B cell (primary cell): ENCODE measurements at regions not wholly inside any gene's neighbourhood (a gene's known extent, or its start where the extent isn't known, plus 50 kb on each side); places are given as distances from the start of the nearest gene placed in this dataset.

Experiments used
- EZH2 ChIP-seq: IDR thresholded peaks from 2 replicates; pipeline ENCODE4 v1.6.1; 2012; ENCODE audit warnings: borderline replicate concordance, low read depth, mild to moderate bottlenecking, moderate library complexity, low read length; ENCODE audit not compliant: insufficient read depth, poor library complexity, severe bottlenecking
- TF ChIP-seq, protein P1 (sequence below): fragments of 200-600 bp; IDR thresholded peaks from one replicate; pipeline ENCODE4 v1.8.0; 2022; ENCODE audit warnings: antibody characterized with exemption, mild to moderate bottlenecking

DNA sequence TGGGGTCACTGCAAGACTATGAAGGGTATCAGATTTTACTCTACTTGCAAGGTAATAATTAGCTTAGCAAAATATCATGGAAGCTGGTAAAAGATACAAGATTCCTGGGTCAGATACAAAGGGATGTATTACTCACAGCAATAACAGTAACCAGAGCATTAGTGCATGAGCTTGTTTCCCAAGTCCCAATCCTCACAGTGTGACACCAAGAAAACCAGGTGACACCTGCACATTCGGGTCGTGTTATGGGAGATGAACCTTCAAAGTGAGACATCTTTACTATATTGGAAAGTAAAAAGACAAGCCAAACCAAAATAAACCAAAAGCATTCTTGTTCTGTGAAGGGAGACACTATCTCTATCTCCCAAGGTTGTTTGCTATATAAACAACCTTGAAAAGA lies 528.7 kb upstream of the TGFBR2 start:
- TF ChIP-seq, protein P1, sequence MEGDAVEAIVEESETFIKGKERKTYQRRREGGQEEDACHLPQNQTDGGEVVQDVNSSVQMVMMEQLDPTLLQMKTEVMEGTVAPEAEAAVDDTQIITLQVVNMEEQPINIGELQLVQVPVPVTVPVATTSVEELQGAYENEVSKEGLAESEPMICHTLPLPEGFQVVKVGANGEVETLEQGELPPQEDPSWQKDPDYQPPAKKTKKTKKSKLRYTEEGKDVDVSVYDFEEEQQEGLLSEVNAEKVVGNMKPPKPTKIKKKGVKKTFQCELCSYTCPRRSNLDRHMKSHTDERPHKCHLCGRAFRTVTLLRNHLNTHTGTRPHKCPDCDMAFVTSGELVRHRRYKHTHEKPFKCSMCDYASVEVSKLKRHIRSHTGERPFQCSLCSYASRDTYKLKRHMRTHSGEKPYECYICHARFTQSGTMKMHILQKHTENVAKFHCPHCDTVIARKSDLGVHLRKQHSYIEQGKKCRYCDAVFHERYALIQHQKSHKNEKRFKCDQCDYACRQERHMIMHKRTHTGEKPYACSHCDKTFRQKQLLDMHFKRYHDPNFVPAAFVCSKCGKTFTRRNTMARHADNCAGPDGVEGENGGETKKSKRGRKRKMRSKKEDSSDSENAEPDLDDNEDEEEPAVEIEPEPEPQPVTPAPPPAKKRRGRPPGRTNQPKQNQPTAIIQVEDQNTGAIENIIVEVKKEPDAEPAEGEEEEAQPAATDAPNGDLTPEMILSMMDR, result no peak
- no peak for TF ChIP-seq EZH2
